Fibroblast of villous mesenchyme (primary cell): ENCODE measurements at regions not wholly inside any gene's neighbourhood (a gene's known extent, or its start where the extent isn't known, plus 50 kb on each side); places are given as distances from the start of the nearest gene placed in this dataset.

Experiments used
- DNase-seq: peaks from one replicate; pipeline ENCODE4 v3.0.0-alpha.2; 2010; ENCODE audit warnings: low read depth
- H3K4me3 ChIP-seq: 2 replicates; pipeline ENCODE4 v1.5.1; 2011; ENCODE audit warnings: low read depth, mild to moderate bottlenecking, low read length
- CTCF ChIP-seq: IDR thresholded peaks from 2 replicates; pipeline ENCODE4 v1.5.1; 2012; ENCODE audit warnings: low read depth, mild to moderate bottlenecking, low read length; ENCODE audit not compliant: insufficient read depth

- H3K4me3 ChIP-seq: no peak overlapping the region
- DNase-seq: no peak
- no peak for TF ChIP-seq CTCF
Observed at GRCh38 chr13:34335014-34336007, 517.4 kb downstream of the RFC3 start.

- DNase-seq: no peak
- H3K4me3 ChIP-seq: no peak overlapping the region
- TF ChIP-seq CTCF: no peak
Observed at GRCh38 chr13:34338102-34338501, 520.2 kb downstream of the RFC3 start.

GRCh38 chr13:34340534-34340933 is 522.6 kb downstream of the RFC3 start:
- DNase-seq: peak; percentile 29
- no peak for TF ChIP-seq CTCF
- no peak overlapping the region for H3K4me3 ChIP-seq

- no peak for TF ChIP-seq CTCF
- no peak for DNase-seq
- no peak overlapping the region for H3K4me3 ChIP-seq
Observed at GRCh38 chr13:34343413-34343940, 525.5 kb downstream of the RFC3 start.

GRCh38 chr13:34344816-34345215 is 526.9 kb downstream of the RFC3 start:
- no peak overlapping the region for H3K4me3 ChIP-seq
- no peak for DNase-seq
- TF ChIP-seq CTCF: no peak

GRCh38 chr13:34345258-34345965 is 527.5 kb downstream of the RFC3 start:
- TF ChIP-seq CTCF: no peak
- DNase-seq: no peak

More at GRCh38 chr13:34345258-34345965, 527.5 kb downstream of the RFC3 start:
- no peak overlapping the region for H3K4me3 ChIP-seq
